Activated T-helper 1 cell treated with anti-CD3 and anti-CD28 coated beads, Interleukin-12 subunit alpha, Interleukin-12 subunit beta, Interleukin-2, Interleukin-4 antibody, amounts not matched to agents 30 ng/mL and 10 ng/mL and 1 ng/mL, durations not matched to agents 14 hours and 24 hours and 36 hours (primary cell): ENCODE measurements at regions not wholly inside any gene's neighbourhood (a gene's known extent, or its start where the extent isn't known, plus 50 kb on each side); places are given as distances from the start of the nearest gene placed in this dataset.
"Not testable (repeated sequence)": the region's sequence is repeated elsewhere in the genome, so short reads cannot be mapped to it uniquely, and the experiment has no call there.

Source experiments
- DNase-seq: peaks from one replicate; pipeline ENCODE4 v3.0.0; 2021; ENCODE audit warnings: low spot score
- H3K27ac Mint-ChIP-seq: one replicate; pipeline ENCODE4 v1.8.0; 2021; ENCODE audit warnings: mild to moderate bottlenecking, mixed read lengths
- H3K27me3 Mint-ChIP-seq: one replicate; pipeline ENCODE4 v1.8.0; 2022; ENCODE audit warnings: mild to moderate bottlenecking, moderate library complexity, mixed read lengths; ENCODE audit not compliant: insufficient read depth
- H3K36me3 Mint-ChIP-seq: one replicate; pipeline ENCODE4 v1.8.0; 2021; ENCODE audit warnings: low read depth, mixed read lengths
- H3K4me1 Mint-ChIP-seq: one replicate; pipeline ENCODE4 v1.8.0; 2021; ENCODE audit warnings: low read depth, mixed read lengths
- H3K4me3 Mint-ChIP-seq: one replicate; pipeline ENCODE4 v1.8.0; 2021; ENCODE audit warnings: mild to moderate bottlenecking, moderate library complexity, mixed read lengths
- H3K9me3 Mint-ChIP-seq: one replicate; pipeline ENCODE4 v1.8.0; 2021; ENCODE audit warnings: mixed read lengths
- intact Hi-C: fragments of 100-400 bp; cut with micrococcal nuclease; formaldehyde crosslinking; loops from one replicate; pipeline ENCODE4 v1.15.1; 2024

- no peaks in the 10 kb centered on the region for H3K9me3 Mint-ChIP-seq
- no peaks in the 10 kb centered on the region for H3K36me3 Mint-ChIP-seq
- no peaks in the 10 kb centered on the region for H3K27me3 Mint-ChIP-seq
- no peak for DNase-seq
- H3K4me1 Mint-ChIP-seq: no peaks in the 10 kb centered on the region
- intact Hi-C loops: no loop called here
- no peak overlapping the region for H3K4me3 Mint-ChIP-seq
- no peak overlapping the region for H3K27ac Mint-ChIP-seq
These were observed 55.1 kb upstream of the F9 start for GRCh38 chrX:139475432-139475831.

DNA sequence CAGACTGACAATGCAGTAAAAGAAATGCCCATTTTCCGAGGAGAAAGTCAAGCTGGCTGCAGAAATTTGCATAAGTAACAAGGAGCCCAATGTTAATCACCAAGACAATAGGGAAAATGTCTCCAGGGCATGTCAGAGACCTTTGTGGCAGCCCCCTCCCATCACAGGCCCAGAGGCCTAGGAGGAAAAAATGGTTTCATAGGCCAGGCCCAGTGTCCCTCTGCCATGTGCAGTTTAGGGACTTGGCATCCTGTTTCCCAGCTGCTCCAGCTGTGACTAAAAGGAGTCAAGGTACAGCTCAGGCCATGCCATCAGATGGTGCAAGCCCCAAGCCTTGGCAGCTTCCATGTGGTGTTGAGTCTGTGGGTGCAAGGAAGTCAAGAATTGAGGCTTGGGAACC is 68.6 kb upstream of the F9 start:
- not testable (repeated sequence) for H3K4me1 Mint-ChIP-seq

GRCh38 chrX:139454743-139455142 is 75.8 kb upstream of the F9 start:
- DNase-seq: no peak
- Mint-ChIP-seq H3K36me3 (no peaks in the 10 kb centered on the region), H3K27me3 (no peaks in the 10 kb centered on the region), H3K27ac (no peak overlapping the region), H3K4me1 (no peaks in the 10 kb centered on the region), H3K9me3 (no peaks in the 10 kb centered on the region), H3K4me3 (no peak overlapping the region)
- intact Hi-C loops: no loop called here

More for the DNA sequence above, 68.6 kb upstream of the F9 start:
- H3K27me3 Mint-ChIP-seq, DNase-seq, intact Hi-C loops, H3K27ac Mint-ChIP-seq, H3K4me3 Mint-ChIP-seq, H3K36me3 Mint-ChIP-seq, H3K9me3 Mint-ChIP-seq: not testable (repeated sequence)

DNA sequence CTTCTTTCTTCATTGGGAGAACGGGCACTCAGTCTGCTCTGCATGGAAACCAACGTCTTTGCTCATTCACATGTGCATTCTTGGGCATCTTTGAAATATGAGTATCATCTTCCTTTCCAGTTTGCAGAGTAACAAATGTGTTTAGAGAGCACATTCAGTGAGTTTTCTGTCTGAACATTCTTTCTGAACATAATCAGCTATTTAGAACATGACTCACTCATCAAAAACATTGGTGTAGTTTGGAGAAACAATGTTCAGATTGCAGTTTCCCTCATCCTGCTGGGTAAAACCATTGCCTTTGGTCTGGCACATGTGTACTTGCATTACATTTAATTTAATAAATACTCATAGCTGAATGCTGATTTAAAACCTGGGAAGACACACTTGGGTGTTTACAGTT is 81.5 kb upstream of the F9 start:
- no peaks in the 10 kb centered on the region for H3K4me1 Mint-ChIP-seq
- H3K36me3 Mint-ChIP-seq: no peaks in the 10 kb centered on the region
- H3K4me3 Mint-ChIP-seq: no peak overlapping the region
- no peaks in the 10 kb centered on the region for H3K27me3 Mint-ChIP-seq
- no peak overlapping the region for H3K27ac Mint-ChIP-seq
- peaks cover 4% of the 10 kb centered on the region for H3K9me3 Mint-ChIP-seq
- DNase-seq: no peak
- intact Hi-C loops: no loop called here

- Mint-ChIP-seq H3K27me3 (no peaks in the 10 kb centered on the region), H3K4me3 (no peak overlapping the region), H3K9me3 (peaks cover 4% of the 10 kb centered on the region), H3K36me3 (no peaks in the 10 kb centered on the region), H3K27ac (no peak overlapping the region), H3K4me1 (no peaks in the 10 kb centered on the region)
- DNase-seq: no peak
- intact Hi-C loops: no loop called here
These were observed 83.7 kb upstream of the F9 start for GRCh38 chrX:139446832-139447231.

DNA sequence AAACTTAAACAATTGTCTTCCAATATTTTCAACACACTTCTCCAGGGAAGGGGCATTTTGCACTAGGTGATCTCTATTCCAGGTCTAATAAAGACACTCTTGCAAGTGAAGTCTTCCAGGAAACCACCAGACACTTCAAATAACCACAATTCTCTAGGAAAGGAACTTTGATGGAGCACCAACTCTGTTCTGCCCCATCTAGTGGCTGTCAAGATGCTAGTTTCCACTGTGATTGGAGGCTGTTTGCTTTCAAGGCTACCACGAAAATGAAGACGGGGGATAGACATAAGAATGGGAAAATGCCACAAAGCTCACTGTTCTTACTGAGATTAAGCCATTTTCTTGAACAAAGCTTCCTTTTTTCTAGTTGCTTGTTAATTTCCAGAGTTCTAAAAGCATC is 100.6 kb upstream of the F9 start:
- Mint-ChIP-seq H3K36me3 (no peaks in the 10 kb centered on the region), H3K4me1 (no peaks in the 10 kb centered on the region), H3K27ac (no peak overlapping the region), H3K27me3 (no peaks in the 10 kb centered on the region), H3K9me3 (no peaks in the 10 kb centered on the region), H3K4me3 (no peak overlapping the region)
- intact Hi-C loops: no loop called here
- no peak for DNase-seq

- Mint-ChIP-seq H3K4me3 (no peak overlapping the region), H3K4me1 (no peaks in the 10 kb centered on the region), H3K9me3 (no peaks in the 10 kb centered on the region), H3K27me3 (peaks cover 4% of the 10 kb centered on the region), H3K27ac (no peak overlapping the region), H3K36me3 (no peaks in the 10 kb centered on the region)
- intact Hi-C loops: no loop called here
- DNase-seq: no peak
These were observed 107.4 kb upstream of the F9 start for GRCh38 chrX:139423186-139423585.

DNA sequence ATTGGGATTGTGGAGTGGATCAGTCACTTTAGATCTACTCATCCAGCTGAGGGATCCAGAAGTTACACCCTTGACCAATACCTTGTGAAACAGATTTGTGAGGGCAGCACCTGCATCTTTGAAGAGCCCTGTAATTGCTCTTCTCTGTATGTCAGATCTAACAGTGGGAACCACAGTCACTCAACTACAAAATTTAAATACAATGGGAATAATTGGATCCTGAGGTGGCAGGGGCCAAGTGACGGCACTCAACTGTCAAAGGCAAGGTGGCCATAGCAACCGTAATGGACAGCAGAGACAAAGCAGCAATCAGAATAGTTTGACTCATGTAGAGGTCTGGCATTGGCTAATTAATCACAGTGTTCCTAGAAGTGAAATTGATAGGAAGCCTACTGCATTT is 132.3 kb upstream of the F9 start:
- H3K27me3 Mint-ChIP-seq, H3K4me1 Mint-ChIP-seq, H3K9me3 Mint-ChIP-seq, intact Hi-C loops, H3K4me3 Mint-ChIP-seq, DNase-seq, H3K27ac Mint-ChIP-seq, H3K36me3 Mint-ChIP-seq: not testable (repeated sequence)

- H3K27ac Mint-ChIP-seq: no peak overlapping the region
- no peak overlapping the region for H3K4me3 Mint-ChIP-seq
- intact Hi-C loops: no loop called here
- no peaks in the 10 kb centered on the region for H3K9me3 Mint-ChIP-seq
- no peaks in the 10 kb centered on the region for H3K27me3 Mint-ChIP-seq
- no peaks in the 10 kb centered on the region for H3K4me1 Mint-ChIP-seq
- no peak for DNase-seq
- H3K36me3 Mint-ChIP-seq: no peaks in the 10 kb centered on the region
These were observed 142.3 kb upstream of the F9 start for GRCh38 chrX:139388254-139388653.

GRCh38 chrX:139382529-139382928 is 148.0 kb upstream of the F9 start:
- Mint-ChIP-seq H3K27me3 (no peaks in the 10 kb centered on the region), H3K4me3 (no peak overlapping the region), H3K4me1 (no peaks in the 10 kb centered on the region), H3K36me3 (no peaks in the 10 kb centered on the region), H3K9me3 (no peaks in the 10 kb centered on the region), H3K27ac (no peak overlapping the region)
- intact Hi-C loops: no loop called here
- DNase-seq: no peak

DNA sequence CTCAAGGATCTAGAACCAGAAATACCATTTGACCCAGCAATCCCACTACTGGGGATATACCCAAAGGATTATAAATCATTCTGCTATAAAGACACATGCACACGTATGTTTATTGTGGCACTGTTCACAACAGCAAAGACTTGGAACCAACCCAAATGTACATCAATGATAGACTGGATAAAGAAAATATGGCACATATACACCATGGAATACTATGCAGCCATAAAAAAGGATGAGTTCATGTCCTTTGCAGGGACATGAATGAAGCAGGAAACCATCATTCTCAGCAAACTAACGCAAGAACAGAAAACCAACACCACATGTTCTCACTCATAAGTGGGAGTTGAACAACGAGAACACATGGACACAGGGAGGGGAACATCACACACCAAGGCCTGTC is 154.0 kb upstream of the F9 start:
- DNase-seq, H3K36me3 Mint-ChIP-seq, H3K9me3 Mint-ChIP-seq, H3K4me1 Mint-ChIP-seq, intact Hi-C loops, H3K27ac Mint-ChIP-seq, H3K4me3 Mint-ChIP-seq, H3K27me3 Mint-ChIP-seq: not testable (repeated sequence)

DNA sequence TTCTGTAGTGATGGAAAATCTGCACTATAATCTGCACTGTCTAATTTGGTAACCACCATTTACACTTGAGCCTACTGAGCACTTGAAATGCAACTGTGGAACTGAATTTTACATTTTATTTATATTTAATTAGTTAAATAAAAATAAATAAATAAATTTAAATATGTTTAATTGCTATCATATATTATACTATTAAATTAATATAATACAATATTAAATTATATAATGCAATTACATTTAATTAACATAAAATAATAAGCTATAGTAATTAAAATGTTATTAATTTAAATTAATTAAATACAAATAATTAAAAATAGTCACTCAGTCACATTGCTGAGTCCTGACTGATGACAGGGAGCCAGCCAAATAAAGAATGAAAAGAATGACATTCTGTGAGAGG is 170.2 kb upstream of the F9 start:
- H3K4me1 Mint-ChIP-seq: no peaks in the 10 kb centered on the region
- no peak for DNase-seq
- H3K4me3 Mint-ChIP-seq: no peak overlapping the region
- no peaks in the 10 kb centered on the region for H3K9me3 Mint-ChIP-seq
- H3K36me3 Mint-ChIP-seq: no peaks in the 10 kb centered on the region
- H3K27ac Mint-ChIP-seq: no peak overlapping the region
- intact Hi-C loops: no loop called here
- H3K27me3 Mint-ChIP-seq: no peaks in the 10 kb centered on the region

DNA sequence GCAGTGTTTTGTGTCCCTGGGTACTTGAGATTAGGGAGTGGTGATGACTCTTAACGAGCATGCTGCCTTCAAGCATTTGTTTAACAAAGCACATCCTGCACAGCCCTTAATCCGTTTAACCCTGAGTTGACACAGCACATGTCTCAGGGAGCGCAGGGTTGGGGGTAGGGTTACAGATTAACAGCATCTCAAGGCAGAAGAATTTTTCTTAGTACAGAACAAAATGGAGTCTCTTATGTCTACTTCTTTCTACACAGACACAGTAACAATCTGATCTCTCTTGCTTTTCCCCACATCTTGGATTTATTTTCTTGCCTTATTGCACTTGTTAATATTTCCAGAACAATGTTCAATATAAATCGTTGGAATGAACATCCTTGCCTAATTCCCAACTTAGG is 187.9 kb upstream of the F9 start:
- H3K9me3 Mint-ChIP-seq, H3K4me3 Mint-ChIP-seq, H3K36me3 Mint-ChIP-seq, H3K27ac Mint-ChIP-seq, H3K4me1 Mint-ChIP-seq, H3K27me3 Mint-ChIP-seq, DNase-seq, intact Hi-C loops: not testable (repeated sequence)

GRCh38 chrX:139341855-139342593 is 188.5 kb upstream of the F9 start:
- H3K9me3 Mint-ChIP-seq: not testable (repeated sequence)

More at GRCh38 chrX:139341855-139342593, 188.5 kb upstream of the F9 start:
- H3K36me3 Mint-ChIP-seq, DNase-seq, H3K27ac Mint-ChIP-seq, H3K4me1 Mint-ChIP-seq, H3K4me3 Mint-ChIP-seq, H3K27me3 Mint-ChIP-seq, intact Hi-C loops: not testable (repeated sequence)
